ENCODE measurements at regions not wholly inside any gene's neighbourhood (a gene's known extent, or its start where the extent isn't known, plus 50 kb on each side); places are given as distances from the start of the nearest gene placed in this dataset.
"Not testable (repeated sequence)": the region's sequence is repeated elsewhere in the genome, so short reads cannot be mapped to it uniquely, and the experiment has no call there.

- not testable (repeated sequence) for H3K36me3 Mint-ChIP-seq (ENCODE audit: low read depth); H3K9me3 Mint-ChIP-seq
These were observed 113.7 kb upstream of the FBXL17 start for GRCh38 chr5:108495615-108496014.

GRCh38 chr5:108487951-108488350 is 106.1 kb upstream of the FBXL17 start:
- no peaks in the 10 kb centered on the region; the same call in 2 of the 3 replicates for H3K9me3 Mint-ChIP-seq
- H3K27ac Mint-ChIP-seq, result no peak overlapping the region

More at GRCh38 chr5:108495615-108496014, 113.7 kb upstream of the FBXL17 start:
- not testable (repeated sequence) for H3K4me1 Mint-ChIP-seq; H3K27me3 Mint-ChIP-seq (ENCODE audit: insufficient read depth, low read depth, poor library complexity); H3K27me3 ChIP-seq (ENCODE audit: insufficient read depth); H3K4me2 ChIP-seq; H3K4me1 ChIP-seq (ENCODE audit: insufficient read depth); H2AFZ ChIP-seq; H3K4me3 ChIP-seq; H3K4me3 Mint-ChIP-seq; H3F3A ChIP-seq (replicated peaks; ENCODE audit: low read depth); H4K20me1 ChIP-seq (replicated peaks; ENCODE audit: insufficient read depth); H3K36me3 ChIP-seq (ENCODE audit: insufficient read depth); H3K27ac ChIP-seq (ENCODE audit: low read depth); H3K79me2 ChIP-seq (replicated peaks; ENCODE audit: insufficient read depth); DNase-seq (ENCODE audit: low spot score); H3K9me2 ChIP-seq (ENCODE audit: insufficient read depth); H3K27ac Mint-ChIP-seq; ATAC-seq

More at GRCh38 chr5:108487951-108488350, 106.1 kb upstream of the FBXL17 start:
- H3K4me2 ChIP-seq, result no peak overlapping the region
- H3K4me1 Mint-ChIP-seq, result no peaks in the 10 kb centered on the region
- no peaks in the 10 kb centered on the region for H3K36me3 Mint-ChIP-seq (ENCODE audit: low read depth)
- no peaks in the 10 kb centered on the region for H3K36me3 ChIP-seq (ENCODE audit: insufficient read depth)
- H3K79me2 ChIP-seq (replicated peaks; ENCODE audit: insufficient read depth), result no peaks in the 10 kb centered on the region
- no peaks in the 10 kb centered on the region for H3K27me3 Mint-ChIP-seq (ENCODE audit: insufficient read depth, low read depth, poor library complexity)
- no peak overlapping the region for H3K4me3 Mint-ChIP-seq
- TF ChIP-seq NANOG (IDR thresholded peaks at IDR 0.05; ENCODE audit: borderline replicate concordance) (no peak), CTCF (conservative IDR thresholded peaks at IDR 0.05; ENCODE audit: low read depth in 2 of 2) (no peak), EZH2phosphoT487 (IDR thresholded peaks at IDR 0.05; ENCODE audit: unreplicated experiment) (no peak), ZNF462 (CRISPR knock-in tag; IDR thresholded peaks at IDR 0.05) (no peak), ZNF114 (CRISPR knock-in tag; IDR thresholded peaks at IDR 0.05) (no peak), ZNF331 (CRISPR knock-in tag; IDR thresholded peaks at IDR 0.05; ENCODE audit: low read depth) (no peak), CREB1 (CRISPR knock-in tag; IDR thresholded peaks at IDR 0.05; ENCODE audit: low read depth) (no peak)
- H3F3A ChIP-seq (replicated peaks; ENCODE audit: low read depth), result no peaks in the 10 kb centered on the region
- no peaks in the 10 kb centered on the region for H3K4me1 ChIP-seq (ENCODE audit: insufficient read depth)
- H3K4me3 ChIP-seq, result no peak overlapping the region
- no peaks in the 10 kb centered on the region for H3K9me2 ChIP-seq (ENCODE audit: insufficient read depth)
- ATAC-seq (no peak), DNase-seq (ENCODE audit: low spot score) (no peak)
- H2AFZ ChIP-seq, result no peak overlapping the region
- H3K27me3 ChIP-seq (ENCODE audit: insufficient read depth), result no peaks in the 10 kb centered on the region
- no peak overlapping the region for H3K27ac ChIP-seq (ENCODE audit: low read depth)
- H4K20me1 ChIP-seq (replicated peaks; ENCODE audit: insufficient read depth), result no peaks in the 10 kb centered on the region

All from GM23338 (cell line).